HK-2 (cell line): ENCODE measurements at regions not wholly inside any gene's neighbourhood (a gene's known extent, or its start where the extent isn't known, plus 50 kb on each side); places are given as distances from the start of the nearest gene placed in this dataset.

Experiments
- DNase-seq: peaks from one replicate; pipeline ENCODE4 v3.0.0-alpha.2; 2018; ENCODE audit not compliant: unreplicated experiment

DNA sequence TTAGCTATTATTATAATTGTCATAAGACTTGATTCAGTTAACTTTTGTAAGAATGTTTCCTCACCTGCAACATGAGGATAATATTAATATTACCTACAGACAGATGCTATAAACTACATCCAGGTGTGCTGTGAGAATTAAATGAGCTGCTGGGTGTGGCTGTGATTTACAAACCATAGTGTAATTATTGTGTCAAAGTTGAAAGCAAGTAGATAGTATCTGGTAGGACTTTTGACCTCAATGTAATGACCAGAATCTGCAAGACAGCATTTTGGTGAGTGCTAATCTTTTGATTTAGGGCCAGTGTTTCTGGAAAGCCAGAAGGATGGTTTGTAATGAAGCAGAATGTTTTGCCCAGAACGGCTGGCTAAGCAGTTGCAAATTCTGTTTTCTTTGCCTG, 162.5 kb downstream of the TRMT11 start:
- DNase-seq: no peak

DNA sequence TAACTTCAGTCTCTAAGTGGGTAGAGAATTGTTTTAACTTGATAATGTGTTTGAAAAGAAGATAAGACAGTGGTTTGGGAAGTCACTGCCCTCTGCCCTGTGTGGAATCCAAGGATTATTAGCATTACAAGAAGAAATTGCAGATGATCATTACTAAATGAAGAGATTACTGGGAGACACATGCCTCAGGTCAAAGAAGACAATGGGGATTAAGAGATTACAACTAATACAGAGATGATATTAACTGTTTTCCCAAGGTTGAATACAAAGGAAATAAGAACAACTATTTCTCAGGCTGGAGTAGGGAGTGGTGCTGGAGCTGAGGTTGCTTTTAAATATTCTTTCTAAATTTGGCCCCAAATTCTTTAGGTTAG, 166.0 kb downstream of the TRMT11 start:
- no peak for DNase-seq

DNA sequence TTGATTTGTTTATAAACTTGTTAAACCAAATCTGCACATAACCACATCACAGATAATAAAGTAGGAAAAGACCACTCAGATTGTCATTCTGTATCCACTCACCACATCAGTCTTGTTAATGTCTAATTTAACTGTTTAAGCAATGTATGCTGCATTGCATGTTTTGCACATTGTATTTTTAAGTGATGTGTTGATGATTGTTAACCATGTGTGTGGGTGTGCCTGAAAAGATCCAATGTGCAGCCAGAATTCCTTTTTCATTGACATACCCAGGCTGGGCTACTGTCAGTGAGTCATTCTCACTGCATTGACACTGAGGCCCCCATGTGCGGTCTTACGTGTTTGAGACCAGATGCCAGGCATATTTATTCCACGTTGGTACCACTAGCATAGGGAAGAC, 167.3 kb downstream of the TRMT11 start:
- DNase-seq: no peak

DNA sequence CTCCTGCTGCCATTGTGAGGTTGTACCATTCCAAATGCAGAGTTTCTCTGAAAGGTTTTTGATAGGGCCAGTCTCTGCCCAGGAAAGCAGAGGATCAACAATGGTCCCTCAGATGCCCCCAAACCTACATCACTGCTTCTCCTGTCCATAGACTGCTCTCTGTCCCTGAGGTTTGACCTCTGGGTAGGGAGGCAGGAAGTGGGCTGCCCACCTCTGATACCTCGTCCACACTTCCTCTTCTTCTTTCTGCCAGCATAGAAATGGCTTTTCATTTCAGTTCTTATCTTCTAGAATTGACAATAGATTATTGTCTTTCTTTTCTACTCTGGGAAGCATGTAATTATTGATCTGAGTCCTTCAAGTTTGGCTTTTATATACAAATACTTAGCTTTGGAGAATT, 170.6 kb downstream of the TRMT11 start:
- DNase-seq: no peak

DNA sequence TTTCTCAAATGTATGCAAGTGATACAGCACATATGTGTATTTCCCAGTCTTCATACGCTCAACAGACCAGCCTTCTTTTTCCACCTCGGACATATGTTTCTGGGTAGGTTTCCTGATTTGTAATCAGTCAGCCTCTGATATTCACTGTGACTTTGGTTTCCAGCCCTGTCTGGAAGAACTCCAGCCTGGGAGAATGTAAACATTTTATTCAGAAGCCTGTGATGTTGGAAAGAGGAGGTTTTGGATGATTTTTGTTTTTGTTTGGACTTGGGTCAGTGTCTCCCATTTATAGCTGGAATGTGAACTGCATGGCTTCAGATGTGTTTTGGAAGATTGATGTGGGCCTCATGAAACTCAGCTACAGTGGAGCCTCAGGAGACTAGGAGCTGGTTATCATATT, 172.2 kb upstream of the CENPW start:
- no peak for DNase-seq

DNA sequence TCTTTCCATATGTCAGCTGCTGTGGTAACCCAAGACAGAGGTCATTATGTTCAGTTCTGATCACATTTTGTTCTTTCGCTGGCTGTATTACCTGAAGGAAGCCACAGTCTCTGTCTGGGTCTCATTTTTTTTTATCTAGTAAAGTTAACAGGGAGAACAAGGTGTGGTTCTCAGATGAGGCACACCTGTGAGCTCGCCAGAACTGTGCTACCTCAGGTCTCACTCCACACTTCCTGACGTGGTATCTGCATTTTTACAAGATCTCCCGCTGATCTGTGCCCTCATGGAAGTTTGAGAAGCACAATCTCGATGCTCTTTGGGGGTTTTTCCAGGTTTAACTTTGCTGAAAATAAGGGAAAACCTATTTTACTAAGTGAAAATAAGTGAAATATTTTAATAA, 169.5 kb upstream of the CENPW start:
- no peak for DNase-seq

DNA sequence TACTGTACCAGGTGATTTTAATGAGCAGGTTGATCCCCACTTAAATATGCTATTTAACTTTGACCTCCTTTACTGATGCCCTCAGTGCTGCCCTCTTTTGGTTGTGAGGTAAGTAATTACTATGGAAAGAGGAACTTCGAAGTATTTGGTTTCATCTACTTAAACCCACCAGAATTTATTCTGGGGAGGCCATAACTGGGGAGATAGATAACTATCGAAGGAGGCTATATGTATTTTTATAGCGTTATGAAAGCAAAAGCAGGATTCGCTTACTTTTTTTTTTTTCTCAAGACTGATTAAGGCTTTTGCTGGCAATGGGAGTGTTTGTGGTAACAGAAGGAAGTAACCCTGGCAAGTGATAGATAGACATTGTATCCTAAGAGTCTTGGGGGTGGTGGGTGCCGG, 168.9 kb upstream of the CENPW start:
- no peak for DNase-seq

DNA sequence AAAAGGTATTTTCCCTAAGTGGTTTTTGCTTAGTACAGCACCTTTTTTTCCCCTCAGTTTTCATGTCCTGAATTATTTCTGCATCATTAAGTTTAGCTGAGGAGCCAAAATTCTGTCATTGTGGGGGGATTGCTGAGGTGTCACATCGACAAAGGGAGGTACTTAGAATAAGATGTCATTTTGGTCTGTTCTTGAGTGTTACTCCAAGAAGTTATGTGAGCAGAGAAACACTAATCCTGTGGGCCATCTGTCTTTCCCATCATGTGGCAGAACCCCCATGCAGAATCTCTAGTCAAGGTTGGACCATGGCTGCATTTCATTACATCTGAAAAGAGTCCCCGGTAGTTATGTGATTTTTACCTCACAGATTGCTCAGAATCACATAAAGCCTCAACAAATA, 167.8 kb upstream of the CENPW start:
- DNase-seq: no peak

DNA sequence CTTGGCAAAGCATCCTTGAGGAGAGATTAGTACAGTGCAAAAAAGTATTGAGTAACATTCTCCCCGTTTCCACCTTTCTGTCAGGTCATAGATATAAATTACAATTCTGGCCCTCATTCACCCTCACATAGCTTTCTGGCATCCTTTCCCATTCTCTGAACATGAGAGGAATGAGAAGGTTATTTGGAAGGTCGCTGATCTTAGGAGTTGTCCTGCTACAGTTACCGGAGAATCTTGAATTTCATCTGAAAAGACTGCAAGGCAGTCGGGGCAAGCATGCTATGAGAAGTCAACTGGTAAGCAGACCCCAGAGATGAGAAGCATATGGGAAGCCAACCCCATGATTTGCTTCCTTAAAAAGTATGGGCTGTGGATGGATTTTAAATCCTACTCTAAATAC, 166.7 kb upstream of the CENPW start:
- DNase-seq: no peak

DNA sequence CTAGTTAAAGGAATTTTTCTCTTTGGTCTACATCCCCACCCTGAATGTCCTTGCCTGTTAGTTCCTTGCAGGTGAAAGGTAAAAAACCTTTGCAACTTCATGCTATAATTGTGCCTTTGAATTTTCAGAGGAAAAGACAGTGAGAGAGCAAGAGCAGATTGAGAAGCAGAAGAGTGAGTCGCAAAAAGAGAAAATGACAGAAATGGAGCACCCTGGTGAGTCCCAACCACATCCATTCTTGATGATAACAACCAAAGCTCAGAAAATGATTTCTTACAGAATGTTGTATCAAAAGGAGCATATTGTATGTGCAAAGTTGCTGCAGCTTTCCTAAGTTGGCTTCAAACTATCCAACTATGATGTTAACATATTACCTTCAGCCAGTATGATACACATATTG, 165.2 kb upstream of the CENPW start:
- no peak for DNase-seq

DNA sequence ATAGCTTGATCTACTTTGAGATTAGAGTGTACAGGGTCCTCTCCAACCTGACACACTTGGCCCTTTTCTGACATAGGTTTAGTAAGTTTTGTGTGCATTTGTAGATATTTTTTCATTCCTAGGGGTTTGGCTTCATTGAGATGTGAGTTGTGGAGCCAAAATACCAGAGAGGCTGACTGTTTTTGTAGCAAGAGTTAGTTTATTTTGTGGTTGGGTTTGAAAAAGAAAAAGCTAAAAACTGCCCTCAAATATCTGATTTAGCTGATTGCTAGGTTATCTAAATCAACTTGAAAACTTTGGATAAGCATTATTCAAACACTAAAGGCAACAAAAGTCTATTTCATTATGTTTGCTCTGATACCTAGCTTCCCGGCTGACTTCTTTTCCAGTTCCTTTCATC, 164.7 kb upstream of the CENPW start:
- DNase-seq: no peak

DNA sequence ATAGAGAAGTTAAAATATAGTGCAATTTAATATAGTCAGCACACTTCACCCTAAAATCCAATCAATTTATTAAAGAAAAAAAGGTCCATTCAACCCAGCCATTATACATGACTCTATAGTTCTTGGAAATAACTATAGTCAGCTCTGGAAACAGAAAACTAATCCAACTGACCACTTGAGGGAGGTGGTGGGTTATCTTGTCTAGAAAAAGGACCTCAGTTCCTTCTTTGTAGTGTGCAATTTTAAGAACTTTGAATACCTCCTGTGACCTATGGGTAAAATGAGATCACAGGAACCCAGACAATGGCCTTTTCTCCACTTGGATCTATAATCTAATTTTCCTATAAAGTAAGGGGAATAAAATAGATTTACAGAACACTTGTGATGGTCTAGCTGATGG, 163.6 kb upstream of the CENPW start:
- no peak for DNase-seq

DNA sequence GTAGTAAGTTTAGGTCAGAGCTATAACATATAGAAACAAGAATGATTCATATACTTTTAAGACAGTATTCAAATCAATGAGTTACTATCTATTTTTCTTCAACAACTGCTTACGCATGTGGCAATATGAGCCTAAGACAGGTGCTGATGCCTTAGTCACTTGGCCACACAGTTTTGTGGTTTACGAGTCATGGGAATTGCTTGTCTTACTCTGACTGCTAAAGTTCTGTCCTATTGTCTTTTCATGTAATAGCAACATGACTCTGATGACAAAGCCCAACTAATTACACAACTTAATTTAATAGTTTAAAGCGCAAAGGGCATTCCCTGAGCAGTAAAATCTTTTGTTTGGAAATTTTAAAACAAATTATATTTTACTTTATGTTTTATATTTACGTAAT, 159.3 kb upstream of the CENPW start:
- peak; percentile 35 for DNase-seq

DNA sequence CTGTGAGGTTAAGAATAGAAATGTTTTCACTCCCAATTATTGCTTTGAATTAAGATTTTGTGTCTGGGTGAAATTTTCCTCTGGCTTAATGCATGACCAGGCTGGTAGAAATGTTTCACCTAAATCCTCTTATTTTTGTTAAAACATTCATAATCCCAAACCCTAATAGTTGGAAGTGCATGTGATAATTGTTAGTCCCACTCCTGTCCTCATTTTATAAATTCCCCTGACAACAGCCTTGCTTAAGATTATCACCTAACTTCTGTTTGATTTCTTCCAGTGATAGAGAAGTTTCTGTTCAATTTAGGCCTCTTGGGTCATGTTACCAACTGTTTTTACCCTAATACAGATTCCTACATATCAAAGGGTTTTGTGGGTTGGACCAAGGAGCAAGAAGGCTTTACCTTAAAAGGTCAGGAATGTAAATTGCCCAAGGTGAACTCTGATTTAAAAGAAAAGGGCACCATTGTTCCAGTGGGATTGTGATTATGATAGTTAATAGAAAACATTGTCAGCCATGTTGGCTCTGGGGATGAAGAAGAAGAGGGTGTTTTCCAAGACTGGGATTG, 158.7 kb upstream of the CENPW start:
- DNase-seq: no peak

DNA sequence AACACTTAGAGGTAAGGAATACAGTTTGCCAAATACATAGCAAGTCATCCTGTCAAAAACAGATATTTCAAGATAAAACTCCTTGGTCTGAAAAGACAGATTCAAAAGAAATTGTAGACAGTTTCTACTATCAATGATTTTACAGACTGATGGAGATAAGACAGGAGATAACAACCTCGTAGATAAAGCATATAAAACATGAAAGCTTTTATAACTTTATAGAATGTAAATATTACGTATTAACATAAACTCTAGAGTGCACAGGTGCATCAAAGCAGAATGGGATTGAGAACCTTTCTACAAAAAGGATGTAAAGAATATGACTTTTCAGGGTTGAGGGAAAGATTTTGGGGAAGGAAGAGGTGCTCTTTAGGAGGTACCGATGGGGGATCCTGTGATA, 158.0 kb upstream of the CENPW start:
- DNase-seq: no peak

DNA sequence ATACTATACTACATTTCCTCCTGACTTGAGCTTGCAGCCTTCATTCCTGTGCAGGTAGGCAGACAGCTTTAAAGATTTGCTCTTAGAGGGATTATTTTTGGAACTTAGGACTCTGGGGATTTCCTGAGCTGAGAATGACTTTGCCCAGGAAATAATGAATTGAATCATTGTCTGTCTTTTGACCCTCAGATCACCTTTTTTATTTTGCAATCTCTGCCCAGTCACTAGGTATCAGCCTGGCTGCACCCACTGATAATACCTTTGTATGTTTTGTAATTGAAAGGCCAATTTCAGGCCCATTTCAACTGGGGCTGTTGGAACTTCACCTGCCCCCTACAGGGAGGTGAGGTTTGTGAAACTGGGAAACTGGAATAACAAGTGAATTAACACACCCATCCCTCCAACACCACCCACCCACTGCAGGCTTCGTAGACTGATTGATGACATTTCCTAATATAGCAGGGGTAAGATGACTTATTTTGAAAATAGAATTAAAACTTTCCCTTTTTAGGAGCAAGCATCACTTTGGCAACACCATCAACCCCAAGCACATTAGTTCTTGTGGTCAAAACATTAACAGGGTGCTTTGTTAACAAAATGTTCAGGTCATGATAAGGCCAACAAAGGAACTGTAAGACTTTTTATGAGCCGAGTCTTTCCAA, 157.1 kb upstream of the CENPW start:
- DNase-seq: no peak

DNA sequence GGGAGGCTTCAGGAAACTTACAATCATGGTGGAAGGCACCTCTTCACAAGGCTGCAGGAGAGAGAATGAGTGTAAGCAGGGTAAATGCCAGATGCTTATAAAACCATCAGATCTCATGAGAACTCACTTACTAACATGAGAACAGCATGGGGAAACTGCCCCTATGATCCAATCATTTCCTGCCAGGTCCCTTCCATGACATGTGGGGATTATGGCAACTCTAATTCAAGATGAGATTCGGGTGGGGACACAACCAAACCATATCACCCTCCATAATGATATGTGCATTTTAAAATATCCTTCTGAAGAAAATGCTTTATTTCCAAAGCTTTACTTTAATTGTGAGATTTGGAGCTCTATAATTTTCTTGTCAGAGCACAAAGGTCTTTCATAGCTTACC, 154.1 kb upstream of the CENPW start:
- DNase-seq: no peak

DNA sequence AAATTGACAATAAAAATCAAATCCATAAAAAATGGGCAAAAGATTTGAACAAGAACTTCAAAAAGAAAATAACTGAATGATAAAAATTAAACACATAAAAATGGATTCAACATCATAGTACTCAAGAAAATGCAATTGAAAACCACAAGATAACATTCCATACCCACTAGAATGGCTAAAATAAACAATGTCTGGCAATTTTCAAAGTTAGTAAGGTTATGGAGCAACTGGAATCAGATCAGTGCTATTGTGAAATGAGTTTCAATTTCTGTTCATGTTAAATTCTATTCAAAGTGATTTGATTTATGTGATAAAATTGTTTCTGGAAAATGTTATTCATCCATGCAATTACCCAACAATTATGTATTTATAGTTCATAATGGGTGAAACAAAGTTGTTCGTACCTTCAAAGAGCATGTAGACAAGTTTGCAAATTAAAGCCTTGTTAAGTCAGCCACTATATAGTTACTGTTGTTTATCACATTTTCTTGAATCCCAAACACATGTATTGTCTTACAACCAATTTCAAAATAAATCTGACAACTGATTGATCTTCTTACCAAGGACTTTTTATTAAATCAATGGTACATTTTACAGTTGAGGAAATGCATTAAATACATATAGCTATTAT, 151.5 kb upstream of the CENPW start:
- DNase-seq: no peak

DNA sequence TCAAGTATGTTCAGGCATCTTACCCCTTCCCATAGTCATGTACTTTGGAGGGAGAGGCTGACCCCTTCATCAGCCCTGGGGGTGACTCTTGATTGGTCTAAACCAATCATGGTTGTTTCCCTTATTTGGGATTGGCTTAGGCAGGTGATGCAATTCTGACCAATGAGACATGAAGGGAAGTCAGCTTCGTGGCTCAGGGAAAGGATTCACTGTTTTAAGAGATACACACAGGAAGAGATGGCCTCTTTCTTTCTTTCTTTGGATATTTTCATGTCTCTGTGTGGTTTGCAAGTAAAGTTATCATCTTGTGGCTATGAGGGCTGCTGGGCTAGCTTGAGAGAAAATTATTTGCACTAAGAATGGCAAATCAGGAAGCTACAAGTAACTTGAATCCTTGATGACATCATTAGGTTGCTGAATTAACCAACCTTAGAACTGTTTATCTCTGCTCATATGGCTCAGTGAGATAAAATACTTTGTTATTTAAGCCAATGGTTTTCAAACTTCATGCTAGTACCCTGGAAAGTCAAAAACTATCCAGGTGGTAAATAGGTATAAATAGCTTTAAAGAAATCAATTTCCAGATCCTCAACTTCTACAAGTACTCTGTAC, 144.2 kb upstream of the CENPW start:
- no peak for DNase-seq

DNA sequence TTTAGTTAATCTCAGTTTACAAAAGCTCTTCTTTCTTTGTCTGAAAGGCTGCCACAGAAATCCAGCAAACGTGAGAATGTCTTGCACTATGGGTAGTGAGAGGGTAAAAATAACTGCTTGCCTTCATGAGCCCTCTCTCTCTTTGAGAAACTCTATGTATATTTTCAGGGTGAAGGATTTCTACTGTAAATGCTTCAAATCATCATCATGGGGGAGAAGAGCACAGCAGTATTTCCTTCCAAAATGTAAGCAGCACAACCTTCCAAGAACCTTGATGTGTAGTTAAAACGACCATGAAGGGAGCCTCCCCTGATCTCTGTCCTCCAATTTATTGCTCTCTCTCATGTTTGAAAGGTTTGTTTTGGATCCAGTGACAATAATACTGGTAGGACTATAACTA, 141.3 kb upstream of the CENPW start:
- no peak for DNase-seq

DNA sequence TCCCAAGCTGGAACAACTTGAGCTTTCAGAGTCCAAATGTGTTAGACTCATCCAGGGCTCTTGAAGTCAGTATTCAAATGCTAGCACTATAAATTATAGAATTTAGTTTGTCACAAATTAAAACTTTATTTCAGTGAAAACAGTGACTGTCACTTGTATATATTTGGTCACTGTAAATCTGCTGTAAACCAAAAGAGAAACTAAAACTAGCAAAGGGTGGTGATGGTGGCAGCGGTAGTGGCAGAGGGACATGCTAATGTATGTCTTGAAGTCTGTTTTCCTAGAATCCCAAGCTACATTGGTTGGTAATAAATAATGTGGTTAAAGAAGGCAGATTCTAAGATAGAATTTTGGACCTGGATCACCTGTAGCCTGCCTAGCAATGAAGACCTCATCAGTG, 140.4 kb upstream of the CENPW start:
- DNase-seq: no peak

DNA sequence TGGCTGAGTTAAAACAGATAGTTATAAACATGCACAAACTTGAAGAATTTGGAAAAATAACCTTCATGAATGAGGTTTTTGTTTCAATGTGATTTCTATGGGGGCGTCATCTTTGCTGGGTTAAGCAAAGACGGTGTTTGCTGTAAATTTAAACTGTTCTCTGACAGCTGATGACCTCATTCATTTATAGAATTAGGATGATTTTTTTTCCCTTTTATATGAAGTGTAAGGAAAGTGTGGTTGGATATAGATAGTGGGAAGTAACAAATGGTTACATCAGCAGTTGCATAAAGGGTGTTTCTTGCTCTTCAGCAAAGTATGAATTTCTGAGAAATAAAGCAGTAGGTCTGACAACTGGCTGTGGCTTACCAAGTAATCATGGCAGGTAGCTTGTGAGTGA, 137.2 kb upstream of the CENPW start:
- DNase-seq: no peak

DNA sequence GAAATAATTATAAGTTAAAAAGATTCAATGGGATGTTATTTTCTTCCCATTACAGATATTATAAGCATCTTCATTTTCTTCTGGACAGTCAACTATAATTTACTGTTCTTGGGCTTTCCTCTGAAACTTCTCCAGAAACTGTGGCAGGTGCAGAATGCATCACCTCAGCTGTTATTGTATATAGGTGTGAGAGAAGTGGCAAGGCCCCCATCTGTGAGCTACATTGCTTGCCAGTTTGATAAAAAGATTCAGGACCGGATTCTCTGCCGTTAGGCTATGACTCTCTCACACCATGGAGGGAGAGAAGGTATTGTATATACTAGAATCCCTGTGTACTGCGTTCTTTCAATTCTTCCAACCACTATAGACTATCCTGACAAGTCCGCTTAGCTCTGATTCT, 135.8 kb upstream of the CENPW start:
- DNase-seq: no peak
